H9 (cell line): ENCODE measurements at regions not wholly inside any gene's neighbourhood (a gene's known extent, or its start where the extent isn't known, plus 50 kb on each side); places are given as distances from the start of the nearest gene placed in this dataset.

Experiments
- DNase-seq: peaks from one replicate; pipeline ENCODE4 v3.0.0-alpha.2; 2017
- H2AFZ ChIP-seq: one replicate; pipeline ENCODE4 v1.6.1; 2013; ENCODE audit warnings: mild to moderate bottlenecking, low read length, control low read depth, moderate library complexity
- H2AK5ac ChIP-seq: 2 replicates; pipeline ENCODE4 v1.6.1; 2013; ENCODE audit warnings: low read length, control low read depth, mixed read lengths; ENCODE audit not compliant: insufficient read length
- H2BK120ac ChIP-seq: one replicate; pipeline ENCODE4 v1.6.1; 2013; ENCODE audit warnings: low read depth, mild to moderate bottlenecking, low read length, control low read depth, inconsistent platforms; ENCODE audit not compliant: poor library complexity, severe bottlenecking
- H2BK12ac ChIP-seq: 2 replicates; pipeline ENCODE4 v1.6.1; 2013; ENCODE audit warnings: low read length, control low read depth, mixed read lengths, low read depth; ENCODE audit not compliant: insufficient read length
- H2BK15ac ChIP-seq: 2 replicates; pipeline ENCODE4 v1.6.1; 2013; ENCODE audit warnings: low read depth, low read length, control low read depth
- H2BK20ac ChIP-seq: one replicate; pipeline ENCODE4 v1.6.1; 2013; ENCODE audit warnings: low read depth, mild to moderate bottlenecking, low read length, control low read depth, inconsistent platforms; ENCODE audit not compliant: poor library complexity, severe bottlenecking
- H2BK5ac ChIP-seq: 2 replicates; pipeline ENCODE4 v1.6.1; 2013; ENCODE audit warnings: low read length, control low read depth, mixed read lengths; ENCODE audit not compliant: insufficient read length
- H3K14ac ChIP-seq: 2 replicates; pipeline ENCODE4 v1.6.1; 2013; ENCODE audit warnings: low read length, control low read depth; ENCODE audit not compliant: insufficient read depth
- H3K18ac ChIP-seq: 2 replicates; pipeline ENCODE4 v1.6.1; 2013; ENCODE audit warnings: low read depth, mild to moderate bottlenecking, mixed read lengths, low read length, control low read depth; ENCODE audit not compliant: insufficient read length
- H3K23ac ChIP-seq: 2 replicates; pipeline ENCODE4 v1.6.1; 2013; ENCODE audit warnings: low read length, control low read depth, mixed read lengths, low read depth; ENCODE audit not compliant: insufficient read length
- H3K23me2 ChIP-seq: 2 replicates; pipeline ENCODE4 v1.6.1; 2013; ENCODE audit warnings: low read depth, mild to moderate bottlenecking, mixed read lengths, low read length, control low read depth; ENCODE audit not compliant: insufficient read length, poor library complexity, severe bottlenecking
- H3K27ac ChIP-seq: 2 replicates; pipeline ENCODE4 v1.5.1; 2013; ENCODE audit warnings: low read length, control low read depth, mixed read lengths, low read depth; ENCODE audit not compliant: insufficient read length
- H3K27me3 ChIP-seq: 2 replicates; pipeline ENCODE4 v1.6.1; 2013; ENCODE audit warnings: low read length, control low read depth, inconsistent platforms; ENCODE audit not compliant: insufficient read depth
- H3K4ac ChIP-seq: 2 replicates; pipeline ENCODE4 v1.6.1; 2013; ENCODE audit warnings: low read depth, mild to moderate bottlenecking, control low read depth, inconsistent platforms, low read length, moderate library complexity
- H3K4me1 ChIP-seq: 2 replicates; pipeline ENCODE4 v1.6.1; 2013; ENCODE audit warnings: low read length, control low read depth, inconsistent platforms; ENCODE audit not compliant: insufficient read depth
- H3K4me2 ChIP-seq: 2 replicates; pipeline ENCODE4 v1.6.1; 2013; ENCODE audit warnings: low read length, control low read depth, mixed read lengths; ENCODE audit not compliant: insufficient read length, insufficient read depth
- H3K56ac ChIP-seq: 2 replicates; pipeline ENCODE4 v1.6.1; 2013; ENCODE audit warnings: low read depth, mild to moderate bottlenecking, mixed read lengths, low read length, control low read depth; ENCODE audit not compliant: insufficient read length
- H3K79me1 ChIP-seq: 2 replicates; pipeline ENCODE4 v1.6.1; 2013; ENCODE audit warnings: low read depth, mild to moderate bottlenecking, moderate library complexity, low read length, control low read depth, inconsistent platforms; ENCODE audit not compliant: insufficient read depth, poor library complexity, severe bottlenecking
- H3K79me2 ChIP-seq: 2 replicates; pipeline ENCODE4 v1.6.1; 2013; ENCODE audit warnings: low read length, control low read depth, inconsistent platforms; ENCODE audit not compliant: insufficient read depth
- H3K9ac ChIP-seq: 2 replicates; pipeline ENCODE4 v1.6.1; 2013; ENCODE audit warnings: low read length, control low read depth, mixed read lengths; ENCODE audit not compliant: insufficient read length; ENCODE audit errors: extremely low read depth
- H3K9me3 ChIP-seq: one replicate; pipeline ENCODE4 v1.6.1; 2013; ENCODE audit warnings: low read depth, low read length, inconsistent platforms; ENCODE audit not compliant: control insufficient read depth
- H3T11ph ChIP-seq: one replicate; pipeline ENCODE4 v1.6.1; 2013; ENCODE audit warnings: mild to moderate bottlenecking, low read length, control low read depth, inconsistent platforms
- H4K20me1 ChIP-seq: one replicate; pipeline ENCODE4 v1.6.1; 2013; ENCODE audit not compliant: control insufficient read depth, insufficient read length, insufficient read depth
- H4K5ac ChIP-seq: 2 replicates; pipeline ENCODE4 v1.6.1; 2013; ENCODE audit warnings: low read depth, mild to moderate bottlenecking, mixed read lengths, low read length, control low read depth; ENCODE audit not compliant: insufficient read length
- H4K8ac ChIP-seq: replicated peaks from 2 replicates; pipeline ENCODE4 v1.6.1; 2013; ENCODE audit warnings: low read length, control low read depth, mixed read lengths, low read depth; ENCODE audit not compliant: insufficient read length
- H4K91ac ChIP-seq: 2 replicates; pipeline ENCODE4 v1.6.1; 2013; ENCODE audit warnings: low read depth, mild to moderate bottlenecking, moderate library complexity, mixed read lengths, low read length, control low read depth; ENCODE audit not compliant: insufficient read length
- H3K27ac Mint-ChIP-seq, 3 experiments: 2 replicates in 2 of 3; 3 replicates in 1 of 3; pipeline ENCODE4 v1.8.0; 2020 to 2021; ENCODE audit warnings: mixed read lengths in 3 of 3, mild to moderate bottlenecking in 1 of 3, moderate library complexity in 1 of 3
- H3K27me3 Mint-ChIP-seq: 2 replicates; pipeline ENCODE4 v1.8.0; 2021; ENCODE audit warnings: low read depth, mild to moderate bottlenecking, moderate library complexity, mixed read lengths
- H3K36me3 Mint-ChIP-seq, 3 experiments: 2 replicates in 2 of 3; 3 replicates in 1 of 3; pipeline ENCODE4 v1.8.0; 2020 to 2021; ENCODE audit warnings: low read depth in 3 of 3, mixed read lengths in 3 of 3; ENCODE audit not compliant: insufficient read depth in 1 of 3
- H3K4me1 Mint-ChIP-seq, 2 experiments: 2 replicates each; pipeline ENCODE4 v1.8.0; 2020; ENCODE audit warnings: mixed read lengths in 2 of 2
- H3K4me3 Mint-ChIP-seq, 2 experiments: 2 replicates in 1 of 2; 3 replicates in 1 of 2; pipeline ENCODE4 v1.8.0; 2020 to 2021; ENCODE audit warnings: mild to moderate bottlenecking in 2 of 2, mixed read lengths in 2 of 2, moderate library complexity in 1 of 2
- H3K9me3 Mint-ChIP-seq, 2 experiments: 2 replicates in 1 of 2; 3 replicates in 1 of 2; pipeline ENCODE4 v1.8.0; 2020; ENCODE audit warnings: mild to moderate bottlenecking in 2 of 2, mixed read lengths in 2 of 2, moderate library complexity in 1 of 2
- CTCF ChIP-seq: fragments of 200-600 bp; sonication (generic); conservative IDR thresholded peaks from 3 replicates; pipeline ENCODE4 v1.8.0; 2021; ENCODE audit warnings: antibody characterized with exemption, mild to moderate bottlenecking

- Mint-ChIP-seq H3K4me1 (no peaks in the 10 kb centered on the region), H3K4me3 (no peak overlapping the region), H3K27me3 (no peaks in the 10 kb centered on the region), H3K9me3 (no peaks in the 10 kb centered on the region), H3K36me3 (no peaks in the 10 kb centered on the region), H3K27ac (no peak overlapping the region)
- no peaks in the 10 kb centered on the region for H3K4me1 ChIP-seq
- H2BK120ac ChIP-seq: no peak overlapping the region
- H3K56ac ChIP-seq: no peak overlapping the region
- no peak overlapping the region for H2AFZ ChIP-seq
- H3K23me2 ChIP-seq: no peaks in the 10 kb centered on the region
- no peak overlapping the region for H3K4me2 ChIP-seq
- no peaks in the 10 kb centered on the region for H3K27me3 ChIP-seq
- H2BK5ac ChIP-seq: no peak overlapping the region
- TF ChIP-seq CTCF: no peak
- H4K5ac ChIP-seq: no peak overlapping the region
- H3T11ph ChIP-seq: no peak overlapping the region
- H3K79me1 ChIP-seq: no peaks in the 10 kb centered on the region
- H3K18ac ChIP-seq: no peak overlapping the region
- no peak for DNase-seq
- no peaks in the 10 kb centered on the region for H3K9me3 ChIP-seq
- H4K8ac ChIP-seq: no peak overlapping the region
- H3K27ac ChIP-seq: no peak overlapping the region
- no peaks in the 10 kb centered on the region for H3K79me2 ChIP-seq
- no peak overlapping the region for H3K9ac ChIP-seq
- no peak overlapping the region for H2BK20ac ChIP-seq
- H4K20me1 ChIP-seq: no peaks in the 10 kb centered on the region
- H2BK12ac ChIP-seq: no peak overlapping the region
- no peak overlapping the region for H3K23ac ChIP-seq
- no peak overlapping the region for H3K4ac ChIP-seq
- no peak overlapping the region for H4K91ac ChIP-seq
- no peak overlapping the region for H3K14ac ChIP-seq
- no peak overlapping the region for H2BK15ac ChIP-seq
- no peak overlapping the region for H2AK5ac ChIP-seq
Measured at GRCh38 chr1:214939180-214939579, 143.4 kb upstream of the KCNK2 start.
